ENCODE measurements at regions not wholly inside any gene's neighbourhood (a gene's known extent, or its start where the extent isn't known, plus 50 kb on each side); places are given as distances from the start of the nearest gene placed in this dataset.

GRCh38 chr18:10081492-10081891 is 167.7 kb downstream of the VAPA start:
- DNase-seq (ENCODE audit: low spot score) = no peak
- ChIA-PET POLR2A (ENCODE audit: low non-redundant PET) (no interaction called here), CTCF (interaction anchor here (0.7 kb wide), 1 partner anchor 24 kb away, joined by 3 read pairs; no protein-coding TSS in a partner anchor)
- H3K27ac ChIP-seq = no peak overlapping the region
- TF ChIP-seq CTCF (conservative IDR thresholded peaks at IDR 0.05; ENCODE audit: low read depth) = no peak

GRCh38 chr18:10085416-10085815 is 171.6 kb downstream of the VAPA start:
- no peak for TF ChIP-seq CTCF (conservative IDR thresholded peaks at IDR 0.05; ENCODE audit: low read depth)
- ChIA-PET POLR2A (ENCODE audit: low non-redundant PET) (no interaction called here), CTCF (interaction anchor here (0.7 kb wide), 1 partner anchor 90 kb away, joined by 3 read pairs; no protein-coding TSS in a partner anchor)
- no peak for DNase-seq (ENCODE audit: low spot score)
- no peak overlapping the region for H3K27ac ChIP-seq

GRCh38 chr18:10085876-10086275 is 172.1 kb downstream of the VAPA start:
- no peak for DNase-seq (ENCODE audit: low spot score)
- TF ChIP-seq CTCF (conservative IDR thresholded peaks at IDR 0.05; ENCODE audit: low read depth) = no peak
- CTCF ChIA-PET = interaction anchor here (0.7 kb wide), 1 partner anchor 90 kb away, joined by 3 read pairs; no protein-coding TSS in a partner anchor
- H3K27ac ChIP-seq = no peak overlapping the region
- POLR2A ChIA-PET (ENCODE audit: low non-redundant PET) = no interaction called here

- TF ChIP-seq CTCF (conservative IDR thresholded peaks at IDR 0.05; ENCODE audit: low read depth) = no peak
- H3K27ac ChIP-seq = no peak overlapping the region
- DNase-seq (ENCODE audit: low spot score) = no peak
- POLR2A ChIA-PET (ENCODE audit: low non-redundant PET) = no interaction called here
- CTCF ChIA-PET = interaction anchor here (0.5 to 0.7 kb wide), 2 partner anchors 73 to 318 kb away, joined by 3 read pairs; no protein-coding TSS in a partner anchor
These were observed 172.8 kb downstream of the VAPA start for GRCh38 chr18:10086458-10087210.

- no peak for DNase-seq (ENCODE audit: low spot score)
- no peak for TF ChIP-seq CTCF (conservative IDR thresholded peaks at IDR 0.05; ENCODE audit: low read depth)
- no peak overlapping the region for H3K27ac ChIP-seq
- ChIA-PET CTCF (interaction anchor here (1.0 kb wide), 1 partner anchor 17 kb away, joined by 3 read pairs; no protein-coding TSS in a partner anchor), POLR2A (ENCODE audit: low non-redundant PET) (no interaction called here)
These were observed 174.9 kb downstream of the VAPA start for GRCh38 chr18:10088734-10089133.

GRCh38 chr18:10089881-10090280 is 176.1 kb downstream of the VAPA start:
- no peak for TF ChIP-seq CTCF (conservative IDR thresholded peaks at IDR 0.05; ENCODE audit: low read depth)
- ChIA-PET CTCF (no interaction called here), POLR2A (ENCODE audit: low non-redundant PET) (no interaction called here)
- DNase-seq (ENCODE audit: low spot score) = no peak
- no peak overlapping the region for H3K27ac ChIP-seq
